HG03432 (cell line): ENCODE measurements at regions not wholly inside any gene's neighbourhood (a gene's known extent, or its start where the extent isn't known, plus 50 kb on each side); places are given as distances from the start of the nearest gene placed in this dataset.

Experiments
- ATAC-seq: cut with Tn5 transposase; IDR thresholded peaks from one replicate; pipeline ENCODE4 v1.9.1; 2021; ENCODE audit warnings: mild to moderate bottlenecking, moderate library complexity; ENCODE audit not compliant: unreplicated experiment

- ATAC-seq = no peak
Measured at GRCh38 chr1:229760478-229760996, 134.5 kb downstream of the URB2 start.

GRCh38 chr1:229762891-229763290 lies 136.8 kb downstream of the URB2 start:
- ATAC-seq = no peak

GRCh38 chr1:229768232-229768631 lies 142.2 kb downstream of the URB2 start:
- ATAC-seq = no peak

- no peak for ATAC-seq
Measured at GRCh38 chr1:229769006-229769405, 143.0 kb downstream of the URB2 start.

- ATAC-seq = no peak
Measured at GRCh38 chr1:229769809-229770208, 143.8 kb downstream of the URB2 start.

GRCh38 chr1:229778794-229779193 lies 152.7 kb downstream of the URB2 start:
- no peak for ATAC-seq

GRCh38 chr1:229781453-229781852 lies 155.4 kb downstream of the URB2 start:
- ATAC-seq = no peak

GRCh38 chr1:229782469-229782868 lies 156.4 kb downstream of the URB2 start:
- ATAC-seq = no peak

- ATAC-seq = no peak
Measured at GRCh38 chr1:229784834-229785233, 158.8 kb downstream of the URB2 start.

GRCh38 chr1:229786974-229787610 lies 161.0 kb downstream of the URB2 start:
- ATAC-seq = no peak

GRCh38 chr1:229788004-229788403 lies 162.0 kb downstream of the URB2 start:
- ATAC-seq = no peak

- no peak for ATAC-seq
Measured at GRCh38 chr1:229792012-229792975, 166.2 kb downstream of the URB2 start.

- ATAC-seq = no peak
Measured at GRCh38 chr1:229793488-229793887, 167.4 kb downstream of the URB2 start.

- ATAC-seq = no peak
Measured at GRCh38 chr1:229798558-229798957, 172.5 kb downstream of the URB2 start.

GRCh38 chr1:229803626-229804217 lies 177.7 kb downstream of the URB2 start:
- ATAC-seq = no peak

- no peak for ATAC-seq
Measured at GRCh38 chr1:229808272-229808671, 182.2 kb downstream of the URB2 start.

- no peak for ATAC-seq
Measured at GRCh38 chr1:229810140-229810539, 184.1 kb downstream of the URB2 start.

- no peak for ATAC-seq
Measured at GRCh38 chr1:229810961-229811360, 184.9 kb downstream of the URB2 start.

GRCh38 chr1:229812148-229812547 lies 186.1 kb downstream of the URB2 start:
- no peak for ATAC-seq

- ATAC-seq = no peak
Measured at GRCh38 chr1:229812693-229813092, 186.6 kb downstream of the URB2 start.

- ATAC-seq = no peak
Measured at GRCh38 chr1:229815076-229815475, 189.0 kb downstream of the URB2 start.

GRCh38 chr1:229815961-229816360 lies 189.9 kb downstream of the URB2 start:
- no peak for ATAC-seq
